ENCODE measurements at regions not wholly inside any gene's neighbourhood (a gene's known extent, or its start where the extent isn't known, plus 50 kb on each side); places are given as distances from the start of the nearest gene placed in this dataset.
"Not testable (repeated sequence)": the region's sequence is repeated elsewhere in the genome, so short reads cannot be mapped to it uniquely, and the experiment has no call there.

DNA sequence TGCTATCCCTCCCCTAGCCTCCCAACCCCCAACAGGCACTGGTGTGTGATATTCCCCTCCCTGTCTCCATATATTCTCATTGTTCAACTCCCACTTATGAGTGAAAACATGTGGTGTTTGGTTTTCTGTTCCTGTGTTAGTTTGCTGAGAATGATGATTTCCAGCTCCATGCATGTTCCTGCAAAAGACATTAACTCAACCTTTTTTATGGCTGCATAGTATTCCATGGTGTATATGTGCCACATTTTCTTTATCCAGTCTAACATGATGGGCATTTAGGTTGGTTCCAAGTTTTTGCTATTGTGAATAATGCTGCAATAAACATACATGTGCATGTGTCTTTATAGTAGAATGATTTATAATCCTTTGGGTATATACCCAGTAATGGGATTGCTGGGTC is 218.9 kb downstream of the HHIP start:
- not testable (repeated sequence) for H3K4me3 ChIP-seq (ENCODE audit: low read depth, low read length); H3K4me1 ChIP-seq (ENCODE audit: insufficient read depth); H3K36me3 ChIP-seq (ENCODE audit: insufficient read depth); H3K27ac ChIP-seq (ENCODE audit: low read depth); DNase-seq (ENCODE audit: extremely low spot score)

DNA sequence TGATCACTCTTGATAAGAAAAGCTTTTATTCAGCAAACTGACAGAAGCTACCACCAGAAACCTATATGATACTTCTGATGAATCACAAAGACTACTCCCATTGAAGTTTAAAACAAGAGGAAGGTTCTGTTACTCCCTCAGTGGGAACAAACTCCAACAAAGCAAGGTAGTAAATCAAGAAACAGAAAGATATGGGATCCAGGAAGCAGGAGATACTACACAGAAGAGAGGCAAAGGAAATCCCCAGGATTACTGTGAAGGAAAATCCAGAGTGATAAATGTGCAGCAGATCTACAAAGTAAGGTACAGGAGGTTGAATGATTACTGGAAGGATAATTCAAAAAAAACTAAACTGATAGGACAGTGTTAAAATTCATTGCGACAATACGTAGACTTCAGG is 222.4 kb downstream of the HHIP start:
- no peak for DNase-seq (ENCODE audit: extremely low spot score)
- H3K4me1 ChIP-seq (ENCODE audit: insufficient read depth), result no peaks in the 10 kb centered on the region
- H3K36me3 ChIP-seq (ENCODE audit: insufficient read depth), result no peaks in the 10 kb centered on the region
- H3K4me3 ChIP-seq (ENCODE audit: low read depth, low read length), result no peak overlapping the region
- 79% methylated on average over 2 of the region's 2 CpGs for WGBS
- H3K27ac ChIP-seq (ENCODE audit: low read depth), result no peak overlapping the region

DNA sequence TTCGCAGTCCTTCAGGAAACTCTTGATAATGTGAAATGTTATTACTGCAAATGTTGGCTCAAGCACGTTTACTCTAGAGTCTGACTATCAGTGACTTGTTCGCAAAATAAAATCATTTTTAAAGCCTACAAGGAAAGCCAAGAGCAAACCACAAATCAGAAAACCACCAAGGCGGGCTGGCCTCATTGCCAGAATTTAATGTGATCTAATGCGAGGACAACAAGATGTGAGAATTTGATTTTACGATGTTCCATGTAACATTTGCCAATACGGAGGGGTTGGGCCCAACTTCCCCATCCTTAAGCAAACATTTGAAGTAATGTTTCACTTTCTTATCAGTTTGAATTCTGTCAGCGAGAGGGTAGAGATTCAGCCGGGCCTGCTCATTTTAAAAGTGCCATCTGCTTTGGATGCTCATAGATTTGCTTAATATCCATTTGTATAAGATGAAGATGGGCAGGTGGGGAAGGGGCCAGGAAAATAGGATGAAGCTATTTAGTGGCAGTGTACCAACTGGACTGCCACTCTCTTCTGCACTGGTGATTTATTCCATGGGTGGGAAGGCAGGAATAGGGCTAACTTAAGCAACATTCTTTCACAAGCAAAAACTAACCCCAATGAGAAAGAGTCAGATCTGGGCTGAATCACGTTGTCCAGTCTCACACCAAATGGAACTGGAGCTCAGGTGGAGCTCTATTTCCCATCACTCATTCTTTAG is 225.3 kb downstream of the ANAPC10 start:
- DNase-seq (ENCODE audit: extremely low spot score), result peak; percentile 45
- H3K4me3 ChIP-seq (ENCODE audit: low read depth, low read length), result no peak overlapping the region
- H3K27ac ChIP-seq (ENCODE audit: low read depth), result no peak overlapping the region
- no peaks in the 10 kb centered on the region for H3K36me3 ChIP-seq (ENCODE audit: insufficient read depth)
- 26% methylated on average over 10 of the region's 10 CpGs for WGBS
- no peaks in the 10 kb centered on the region for H3K4me1 ChIP-seq (ENCODE audit: insufficient read depth)

DNA sequence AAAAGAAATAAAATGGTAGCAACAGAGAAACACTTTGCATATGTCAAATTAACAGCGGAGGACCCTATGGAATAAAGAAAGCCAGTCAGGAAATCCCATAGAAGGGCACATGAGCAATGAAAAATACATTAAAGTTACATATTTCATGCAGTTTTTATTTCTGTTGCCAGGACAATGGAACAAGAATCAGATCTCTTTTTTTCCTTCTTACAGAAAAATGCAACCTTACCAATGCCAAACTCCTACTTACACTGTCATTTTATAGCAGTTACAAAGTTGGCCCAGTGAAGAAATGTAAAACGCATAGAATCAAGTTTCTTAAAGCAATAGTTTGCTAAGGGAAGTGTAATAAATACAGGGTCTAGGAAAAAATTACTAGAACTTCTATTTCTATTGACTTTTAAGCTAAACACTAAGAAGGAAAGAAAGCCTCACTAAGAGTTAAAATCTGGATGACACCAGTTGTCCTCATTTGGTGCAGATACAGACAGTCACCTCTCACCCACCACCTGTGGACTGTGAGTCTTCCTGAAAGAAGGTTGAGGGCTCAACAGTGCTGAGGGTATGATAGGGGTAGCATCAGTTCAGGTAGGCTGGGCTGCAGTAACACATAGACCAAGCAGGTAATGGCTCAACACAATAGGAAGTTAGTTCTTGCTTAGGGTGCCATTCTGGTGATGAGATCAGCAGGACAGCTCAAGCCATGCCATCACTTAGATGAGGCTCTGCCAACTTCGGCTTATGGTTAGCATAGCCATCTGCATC is 224.6 kb downstream of the ANAPC10 start:
- 87% methylated on average over 3 of the region's 3 CpGs for WGBS
- Histone ChIP-seq H3K36me3 (ENCODE audit: insufficient read depth) (no peaks in the 10 kb centered on the region), H3K4me3 (ENCODE audit: low read depth, low read length) (no peak overlapping the region), H3K4me1 (ENCODE audit: insufficient read depth) (no peaks in the 10 kb centered on the region), H3K27ac (ENCODE audit: low read depth) (no peak overlapping the region)
- DNase-seq (ENCODE audit: extremely low spot score), result peak; percentile 8

DNA sequence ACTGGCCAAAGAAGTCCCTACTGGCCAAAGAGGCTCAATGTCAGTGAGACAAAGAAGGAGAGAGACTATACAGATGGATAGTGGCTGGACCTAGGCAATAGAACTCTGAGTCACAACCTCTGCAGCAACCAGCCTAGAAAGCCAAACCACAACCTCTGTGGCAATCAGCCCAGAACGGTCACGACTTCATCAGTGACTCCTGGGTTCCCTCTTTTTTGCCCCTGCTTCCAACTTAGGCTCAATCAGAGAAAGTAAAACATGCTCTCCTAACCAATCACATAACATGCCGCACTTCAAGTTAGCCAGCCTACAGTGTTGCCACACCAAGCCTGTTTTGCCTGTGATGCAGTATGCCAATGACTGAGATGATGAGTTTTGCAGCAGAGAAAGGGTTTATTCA is 203.4 kb downstream of the ANAPC10 start:
- Histone ChIP-seq H3K4me3 (ENCODE audit: low read depth, low read length) (no peak overlapping the region), H3K4me1 (ENCODE audit: insufficient read depth) (no peaks in the 10 kb centered on the region), H3K36me3 (ENCODE audit: insufficient read depth) (no peaks in the 10 kb centered on the region), H3K27ac (ENCODE audit: low read depth) (no peak overlapping the region)
- DNase-seq (ENCODE audit: extremely low spot score), result no peak
- WGBS, result 82% methylated on average over 3 of the region's 3 CpGs

DNA sequence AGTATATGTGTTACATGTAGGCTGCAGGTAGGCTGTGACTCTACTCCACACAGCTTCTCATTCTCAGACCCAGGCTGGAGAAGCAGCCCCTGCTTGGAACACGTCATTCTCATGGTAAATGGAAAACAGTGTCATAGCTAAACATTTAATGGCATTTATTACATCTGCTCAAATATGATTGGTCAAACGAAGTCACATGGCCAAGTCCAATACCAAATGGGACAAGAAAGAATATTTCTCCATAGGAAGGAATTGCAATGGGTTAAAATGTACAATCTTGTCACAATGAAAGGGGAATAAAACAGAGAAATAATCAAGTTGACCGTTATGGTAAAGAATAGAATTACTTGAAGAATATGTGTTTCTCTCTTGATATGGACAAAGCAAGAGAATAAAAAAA is 198.6 kb downstream of the ANAPC10 start:
- no peak for DNase-seq (ENCODE audit: extremely low spot score)
- H3K4me1 ChIP-seq (ENCODE audit: insufficient read depth), result no peaks in the 10 kb centered on the region
- H3K4me3 ChIP-seq (ENCODE audit: low read depth, low read length), result no peak overlapping the region
- 90% methylated on average over 3 of the region's 3 CpGs for WGBS
- no peaks in the 10 kb centered on the region for H3K36me3 ChIP-seq (ENCODE audit: insufficient read depth)
- no peak overlapping the region for H3K27ac ChIP-seq (ENCODE audit: low read depth)

DNA sequence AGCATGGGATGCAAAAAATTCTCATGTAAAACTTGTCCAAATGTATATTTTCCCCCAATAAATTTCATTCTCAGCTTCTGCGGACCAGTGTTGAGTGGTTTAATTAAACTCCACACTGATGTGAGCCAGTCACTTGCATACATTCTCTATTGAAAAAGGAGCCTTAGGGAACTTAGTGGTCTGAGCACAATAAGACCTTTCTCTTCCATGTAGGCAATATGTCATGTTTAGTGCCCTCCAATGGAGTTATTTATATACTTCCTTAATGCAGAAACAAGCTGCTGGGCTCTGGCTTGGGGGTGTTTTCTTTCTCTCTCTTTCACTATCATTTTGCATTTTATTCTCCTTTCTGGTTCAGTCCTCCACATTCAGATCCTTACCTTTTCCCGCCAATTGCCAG is 196.9 kb downstream of the ANAPC10 start:
- WGBS, result 90% methylated on average over 2 of the region's 2 CpGs
- H3K36me3 ChIP-seq (ENCODE audit: insufficient read depth), result no peaks in the 10 kb centered on the region
- no peak for DNase-seq (ENCODE audit: extremely low spot score)
- no peaks in the 10 kb centered on the region for H3K4me1 ChIP-seq (ENCODE audit: insufficient read depth)
- no peak overlapping the region for H3K27ac ChIP-seq (ENCODE audit: low read depth)
- H3K4me3 ChIP-seq (ENCODE audit: low read depth, low read length), result no peak overlapping the region

DNA sequence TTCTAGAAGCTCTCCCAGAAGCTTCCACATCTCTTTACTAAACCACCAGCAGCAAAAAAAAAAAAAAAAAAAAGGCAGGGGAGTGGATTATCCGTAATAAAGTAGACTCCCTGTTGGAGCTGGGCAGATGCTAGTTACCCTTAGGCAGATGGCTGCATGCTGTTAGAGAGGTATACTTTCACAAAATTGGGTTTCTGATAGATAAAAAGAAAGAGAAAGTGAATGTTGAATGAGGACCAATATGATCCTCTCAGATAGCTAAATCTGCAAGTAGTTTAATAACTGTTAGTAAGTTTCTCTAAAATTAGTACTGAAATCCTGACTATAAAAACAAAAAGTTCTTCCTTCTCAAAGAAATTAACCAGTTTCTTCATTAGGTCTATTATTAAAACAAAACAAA is 195.4 kb downstream of the ANAPC10 start:
- H3K36me3 ChIP-seq (ENCODE audit: insufficient read depth), result no peaks in the 10 kb centered on the region
- DNase-seq (ENCODE audit: extremely low spot score), result no peak
- H3K4me3 ChIP-seq (ENCODE audit: low read depth, low read length), result no peak overlapping the region
- H3K4me1 ChIP-seq (ENCODE audit: insufficient read depth), result no peaks in the 10 kb centered on the region
- WGBS, result 66% methylated on average over 1 of the region's 1 CpG
- H3K27ac ChIP-seq (ENCODE audit: low read depth), result no peak overlapping the region

DNA sequence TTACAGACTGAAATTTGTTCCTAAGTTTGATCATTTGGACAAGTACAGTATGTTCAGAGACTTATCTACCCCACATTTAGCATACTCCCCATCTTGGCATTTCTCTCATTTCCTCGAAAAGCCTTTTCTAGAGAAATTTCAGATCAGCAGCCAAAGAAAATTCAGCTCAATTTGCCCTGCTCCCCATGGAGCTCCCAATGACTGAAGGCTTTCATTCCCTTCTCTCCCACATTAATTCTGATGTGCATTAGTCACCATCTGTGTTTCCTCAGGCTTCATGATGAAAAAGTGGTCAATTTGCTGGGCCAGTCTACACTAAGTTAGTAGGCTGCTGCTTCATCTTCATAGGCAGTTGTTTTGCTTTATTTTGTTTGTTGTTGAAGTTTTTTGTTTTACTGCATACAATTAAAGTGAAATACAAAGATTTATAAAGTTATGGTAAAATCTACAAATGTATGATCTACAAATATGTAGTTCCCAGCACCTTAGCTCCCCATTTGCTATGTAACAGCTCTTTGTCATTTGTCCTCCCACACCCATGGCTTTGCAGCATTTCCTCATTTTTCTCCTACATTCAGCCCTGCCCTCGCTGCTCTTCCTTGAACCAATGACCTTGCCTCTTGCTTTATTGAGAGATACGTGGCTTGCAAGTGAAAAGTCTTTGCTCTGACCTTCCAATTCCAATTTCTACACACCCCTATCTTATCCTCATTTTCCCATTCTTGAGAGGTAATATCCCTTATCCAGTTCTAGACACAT is 193.9 kb downstream of the ANAPC10 start:
- WGBS, result 83% methylated on average over 3 of the region's 3 CpGs
- DNase-seq (ENCODE audit: extremely low spot score), result no peak
- Histone ChIP-seq H3K36me3 (ENCODE audit: insufficient read depth) (no peaks in the 10 kb centered on the region), H3K27ac (ENCODE audit: low read depth) (no peak overlapping the region), H3K4me1 (ENCODE audit: insufficient read depth) (no peaks in the 10 kb centered on the region), H3K4me3 (ENCODE audit: low read depth, low read length) (no peak overlapping the region)

DNA sequence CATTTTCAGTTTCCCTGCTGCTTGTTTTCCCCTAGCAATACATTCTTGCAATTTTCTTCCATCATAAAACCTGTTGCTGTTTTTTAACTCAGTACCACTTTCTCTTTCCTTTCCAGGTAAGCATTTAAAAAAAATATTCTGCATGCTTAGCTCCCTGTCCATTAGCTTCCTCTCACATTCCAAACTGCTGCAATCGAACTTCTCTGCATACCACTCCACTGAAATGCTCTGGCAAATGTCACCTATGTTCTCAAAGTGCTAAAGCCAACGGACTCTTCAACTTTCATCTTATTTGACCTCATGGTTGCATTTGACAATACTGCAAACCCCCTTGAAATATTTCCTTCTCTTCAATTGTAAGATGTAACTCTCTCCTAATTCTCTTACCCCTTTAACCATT is 192.7 kb downstream of the ANAPC10 start:
- Histone ChIP-seq H3K4me1 (ENCODE audit: insufficient read depth) (no peaks in the 10 kb centered on the region), H3K4me3 (ENCODE audit: low read depth, low read length) (no peak overlapping the region), H3K27ac (ENCODE audit: low read depth) (no peak overlapping the region), H3K36me3 (ENCODE audit: insufficient read depth) (no peaks in the 10 kb centered on the region)
- whole genome bisulfite sequencing, result 37% methylated on average over 2 of the region's 2 CpGs
- no peak for DNase-seq (ENCODE audit: extremely low spot score)

DNA sequence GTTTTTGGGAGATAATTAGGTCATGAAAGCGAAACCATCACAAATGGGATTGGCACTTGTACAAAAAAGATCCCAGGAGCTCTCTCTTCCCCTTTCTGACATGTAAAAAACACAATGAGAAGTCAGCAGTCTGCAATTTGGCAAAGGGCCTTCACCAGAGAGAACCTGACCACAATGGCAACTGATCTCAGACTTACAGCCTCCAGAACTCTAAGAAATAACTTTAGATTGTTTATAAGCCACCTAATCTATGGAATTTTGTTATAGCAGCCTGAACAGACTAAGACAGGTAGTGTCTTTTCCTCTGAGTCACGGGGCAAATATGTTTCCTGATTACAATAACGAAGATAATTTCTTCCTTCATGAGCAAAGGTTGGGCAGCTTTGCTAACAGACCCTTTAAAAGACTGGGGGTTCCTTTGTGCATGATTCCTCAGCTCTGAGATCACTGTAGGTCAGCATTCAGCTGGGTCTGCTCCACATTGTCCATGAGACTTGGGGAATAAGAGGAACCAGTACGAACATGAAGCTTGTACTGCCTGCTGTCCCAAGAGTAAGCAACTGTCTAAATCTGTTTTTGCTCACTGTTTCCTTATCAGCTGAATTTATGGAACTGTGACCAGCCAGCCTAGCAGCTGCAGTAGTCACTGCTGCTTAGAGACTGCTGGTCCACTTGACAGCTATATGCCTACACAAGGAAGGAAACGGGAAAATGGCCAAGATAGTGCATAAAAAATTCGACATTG is 191.6 kb downstream of the ANAPC10 start:
- H3K27ac ChIP-seq (ENCODE audit: low read depth), result no peak overlapping the region
- H3K4me3 ChIP-seq (ENCODE audit: low read depth, low read length), result no peak overlapping the region
- no peaks in the 10 kb centered on the region for H3K4me1 ChIP-seq (ENCODE audit: insufficient read depth)
- WGBS, result 47% methylated on average over 6 of the region's 6 CpGs
- no peaks in the 10 kb centered on the region for H3K36me3 ChIP-seq (ENCODE audit: insufficient read depth)
- no peak for DNase-seq (ENCODE audit: extremely low spot score)

DNA sequence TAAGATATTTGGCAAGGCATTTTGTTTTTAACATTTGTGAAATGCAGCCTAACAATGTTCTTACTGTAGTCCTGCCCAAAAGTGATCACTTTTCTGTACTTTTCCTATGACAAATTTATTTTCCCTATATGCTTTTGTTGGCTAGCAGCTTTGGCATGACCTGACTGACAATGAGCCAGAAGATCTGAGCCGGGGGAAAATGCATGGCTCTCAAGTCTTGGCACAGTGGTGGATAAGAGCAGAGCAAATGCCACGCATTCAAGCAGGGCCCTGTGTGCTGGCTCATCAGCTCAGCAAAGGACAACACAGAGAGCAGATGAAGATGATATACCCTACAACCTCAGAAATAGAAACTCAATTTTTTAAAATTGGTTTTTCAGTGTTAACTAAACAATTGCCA is 187.3 kb downstream of the ANAPC10 start:
- no peak for DNase-seq (ENCODE audit: extremely low spot score)
- 68% methylated on average over 2 of the region's 2 CpGs for WGBS

More for the DNA sequence above, 187.3 kb downstream of the ANAPC10 start:
- no peaks in the 10 kb centered on the region for H3K36me3 ChIP-seq (ENCODE audit: insufficient read depth)
- H3K27ac ChIP-seq (ENCODE audit: low read depth), result no peak overlapping the region
- H3K4me3 ChIP-seq (ENCODE audit: low read depth, low read length), result no peak overlapping the region
- H3K4me1 ChIP-seq (ENCODE audit: insufficient read depth), result no peaks in the 10 kb centered on the region

Measured in urinary bladder (tissue), 3 donors.